ENCODE measurements at regions not wholly inside any gene's neighbourhood (a gene's known extent, or its start where the extent isn't known, plus 50 kb on each side); places are given as distances from the start of the nearest gene placed in this dataset.

DNA sequence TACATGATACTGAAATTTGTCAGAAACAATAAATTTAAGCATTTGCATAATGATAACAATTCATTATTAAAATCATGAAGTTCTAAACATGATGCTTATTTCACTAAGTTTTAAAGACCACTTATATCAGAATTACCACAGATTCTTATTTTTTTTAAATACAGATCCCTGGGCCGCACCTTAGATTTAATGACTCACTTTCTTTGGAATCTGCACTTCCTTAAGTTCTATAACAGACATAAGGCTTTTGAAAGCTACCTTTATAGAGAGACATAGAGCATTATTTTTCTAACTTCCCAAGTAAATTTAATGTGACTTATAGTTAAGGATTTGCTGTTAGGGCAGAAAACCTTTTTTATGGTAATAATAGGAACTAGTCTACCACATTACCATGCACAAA is 214.9 kb downstream of the IPMK start:
- H3K4me3 ChIP-seq: no peak overlapping the region
- no peaks in the 10 kb centered on the region for H3K4me1 ChIP-seq
- DNase-seq (no peak), ATAC-seq (no peak)
- intact Hi-C loops (cut with DNase I): no loop called here
- no peaks in the 10 kb centered on the region for H3K27me3 ChIP-seq (ENCODE audit: insufficient read depth in 3 of 3, low read length in 2 of 3)
- no peaks in the 10 kb centered on the region for H3K9me3 ChIP-seq
- WGBS, 3 donors: 81 to 91% (median 83%) methylated on average over 1 of the region's 1 CpG
- no peaks in the 10 kb centered on the region for H3K36me3 ChIP-seq (ENCODE audit: insufficient read depth in 1 of 2, low read depth in 1 of 2)
- no peak overlapping the region for H3K27ac ChIP-seq
- TF ChIP-seq, protein P1, sequence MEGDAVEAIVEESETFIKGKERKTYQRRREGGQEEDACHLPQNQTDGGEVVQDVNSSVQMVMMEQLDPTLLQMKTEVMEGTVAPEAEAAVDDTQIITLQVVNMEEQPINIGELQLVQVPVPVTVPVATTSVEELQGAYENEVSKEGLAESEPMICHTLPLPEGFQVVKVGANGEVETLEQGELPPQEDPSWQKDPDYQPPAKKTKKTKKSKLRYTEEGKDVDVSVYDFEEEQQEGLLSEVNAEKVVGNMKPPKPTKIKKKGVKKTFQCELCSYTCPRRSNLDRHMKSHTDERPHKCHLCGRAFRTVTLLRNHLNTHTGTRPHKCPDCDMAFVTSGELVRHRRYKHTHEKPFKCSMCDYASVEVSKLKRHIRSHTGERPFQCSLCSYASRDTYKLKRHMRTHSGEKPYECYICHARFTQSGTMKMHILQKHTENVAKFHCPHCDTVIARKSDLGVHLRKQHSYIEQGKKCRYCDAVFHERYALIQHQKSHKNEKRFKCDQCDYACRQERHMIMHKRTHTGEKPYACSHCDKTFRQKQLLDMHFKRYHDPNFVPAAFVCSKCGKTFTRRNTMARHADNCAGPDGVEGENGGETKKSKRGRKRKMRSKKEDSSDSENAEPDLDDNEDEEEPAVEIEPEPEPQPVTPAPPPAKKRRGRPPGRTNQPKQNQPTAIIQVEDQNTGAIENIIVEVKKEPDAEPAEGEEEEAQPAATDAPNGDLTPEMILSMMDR (IDR thresholded peaks at IDR 0.05): no peak

DNA sequence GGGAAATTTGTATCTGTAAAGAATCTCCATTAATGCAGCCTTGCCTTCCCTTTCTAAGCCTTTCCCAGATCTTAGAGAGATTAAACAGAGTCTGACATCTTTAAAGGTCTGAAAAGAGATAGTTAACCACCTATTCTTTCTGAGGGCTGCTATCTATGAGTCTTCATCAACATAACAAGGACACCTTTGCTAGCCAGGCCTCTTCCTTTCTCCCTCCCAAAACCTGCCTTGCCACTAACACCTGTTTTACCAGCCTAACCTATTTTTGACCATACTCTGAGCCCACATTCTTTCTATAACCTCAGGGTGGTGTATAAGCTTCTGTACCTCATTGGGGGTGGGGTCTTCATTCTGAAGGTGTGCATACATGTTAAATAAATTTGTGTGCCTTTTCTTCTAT is 217.1 kb downstream of the IPMK start:
- no peaks in the 10 kb centered on the region for H3K36me3 ChIP-seq (ENCODE audit: insufficient read depth in 1 of 2, low read depth in 1 of 2)
- DNase-seq (no peak), ATAC-seq (no peak)
- H3K9me3 ChIP-seq: no peaks in the 10 kb centered on the region
- H3K4me3 ChIP-seq: no peak overlapping the region
- TF ChIP-seq, protein P1 (IDR thresholded peaks at IDR 0.05): no peak
- H3K27me3 ChIP-seq (ENCODE audit: insufficient read depth in 3 of 3, low read length in 2 of 3): no peaks in the 10 kb centered on the region
- no peaks in the 10 kb centered on the region for H3K4me1 ChIP-seq
- no peak overlapping the region for H3K27ac ChIP-seq
- intact Hi-C loops (cut with DNase I): no loop called here

DNA sequence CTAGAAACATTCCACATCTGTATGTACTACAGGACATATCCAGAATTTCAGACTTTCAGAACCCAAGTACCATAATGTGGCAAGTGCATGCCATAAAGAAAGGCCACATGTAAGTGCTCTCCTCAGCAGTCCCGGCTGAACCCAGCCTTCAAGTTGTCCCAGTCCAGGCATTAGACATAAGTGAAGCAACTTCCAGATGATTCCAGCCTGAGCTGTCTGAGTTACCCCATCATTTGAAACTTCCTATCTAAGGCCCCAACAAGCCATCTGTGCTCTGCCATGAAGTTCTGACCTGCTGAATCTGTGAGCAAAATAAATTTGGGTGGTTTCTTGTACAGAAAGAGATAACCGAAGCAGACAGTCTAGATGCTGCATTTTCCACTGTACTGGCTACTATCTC is 218.8 kb downstream of the IPMK start:
- no peak for ATAC-seq
- Histone ChIP-seq H3K27ac (no peak overlapping the region), H3K4me1 (no peaks in the 10 kb centered on the region), H3K9me3 (no peaks in the 10 kb centered on the region), H3K4me3 (no peak overlapping the region), H3K36me3 (ENCODE audit: insufficient read depth in 1 of 2, low read depth in 1 of 2) (no peaks in the 10 kb centered on the region), H3K27me3 (ENCODE audit: insufficient read depth in 3 of 3, low read length in 2 of 3) (no peaks in the 10 kb centered on the region)
- DNase-seq: no peak
- TF ChIP-seq, protein P1 (IDR thresholded peaks at IDR 0.05): no peak
- intact Hi-C loops (cut with DNase I): no loop called here
- WGBS, 3 donors: 65 to 87% (median 84%) methylated on average over 2 of the region's 2 CpGs

DNA sequence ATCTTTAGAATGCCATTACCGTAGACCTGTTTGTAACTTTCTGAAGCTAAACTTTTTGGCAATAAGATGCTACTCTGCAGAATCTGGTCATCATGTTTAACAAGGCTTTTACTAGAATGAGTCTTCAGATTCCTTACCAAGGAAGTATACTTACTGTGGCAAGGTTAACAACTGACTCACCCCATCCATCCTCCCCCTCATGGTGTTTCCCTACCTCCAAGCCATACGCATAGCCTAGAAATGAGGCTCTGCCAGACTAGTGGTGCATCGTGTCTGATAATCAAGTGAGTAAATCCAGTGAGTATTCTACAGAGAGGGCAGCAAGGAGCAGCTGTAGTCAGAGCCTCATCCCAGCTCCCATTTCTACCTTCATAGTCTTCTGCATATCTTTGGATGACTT is 223.6 kb downstream of the IPMK start:
- H3K4me1 ChIP-seq: no peaks in the 10 kb centered on the region
- H3K27me3 ChIP-seq (ENCODE audit: insufficient read depth in 3 of 3, low read length in 2 of 3): no peaks in the 10 kb centered on the region
- H3K27ac ChIP-seq: no peak overlapping the region
- 74 to 83% (median 77%) methylated on average over 3 of the region's 3 CpGs for WGBS, 3 donors
- TF ChIP-seq, protein P1 (IDR thresholded peaks at IDR 0.05): no peak
- DNase-seq (no peak), ATAC-seq (no peak)
- no peaks in the 10 kb centered on the region for H3K9me3 ChIP-seq
- no peaks in the 10 kb centered on the region for H3K36me3 ChIP-seq (ENCODE audit: insufficient read depth in 1 of 2, low read depth in 1 of 2)
- no peak overlapping the region for H3K4me3 ChIP-seq
- intact Hi-C loops (cut with DNase I): no loop called here

DNA sequence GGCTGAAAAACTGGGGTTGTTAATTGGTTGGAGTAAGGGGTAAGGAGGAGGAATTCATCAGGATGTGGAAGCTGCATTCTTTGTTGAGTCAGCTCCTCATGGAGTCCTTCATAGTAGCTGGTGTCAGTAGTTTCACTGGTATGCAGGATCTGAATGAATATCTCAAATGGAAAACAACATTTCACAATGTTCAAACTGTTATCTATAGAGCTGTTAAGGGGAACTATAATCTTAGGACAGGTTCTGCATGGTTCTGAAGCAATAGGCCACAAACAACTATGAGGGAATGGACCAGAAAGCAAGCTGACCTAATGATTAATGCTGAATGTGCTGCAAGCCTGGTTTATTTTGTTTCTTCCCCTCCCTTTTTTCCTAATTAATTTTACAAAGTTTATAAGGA is 225.8 kb downstream of the IPMK start:
- ATAC-seq: no peak
- no peak for DNase-seq
- Histone ChIP-seq H3K36me3 (ENCODE audit: insufficient read depth in 1 of 2, low read depth in 1 of 2) (no peaks in the 10 kb centered on the region), H3K27me3 (ENCODE audit: insufficient read depth in 3 of 3, low read length in 2 of 3) (no peaks in the 10 kb centered on the region), H3K4me1 (no peaks in the 10 kb centered on the region), H3K27ac (no peak overlapping the region), H3K4me3 (no peak overlapping the region), H3K9me3 (no peaks in the 10 kb centered on the region)
- intact Hi-C loops (cut with DNase I): no loop called here
- TF ChIP-seq, protein P1 (IDR thresholded peaks at IDR 0.05): no peak
